B cell (primary cell): ENCODE measurements at regions not wholly inside any gene's neighbourhood (a gene's known extent, or its start where the extent isn't known, plus 50 kb on each side); places are given as distances from the start of the nearest gene placed in this dataset.

Experiments
- ATAC-seq: fragments of 200-7000 bp; cut with Tn5 transposase; one replicate; pipeline ENCODE4 v1.10.0; 2021; ENCODE audit warnings: low read depth, mild to moderate bottlenecking, moderate number of reproducible peaks, moderate library complexity
- CTCF ChIA-PET: fragments of 350-600 bp; sonication (Branson Sonifier 250); formaldehyde crosslinking; loops from one replicate; lab custom pipeline; 2021; ENCODE audit warnings: antibody characterized with exemption, inconsistent platforms; lab: Charles Lee
- POLR2A ChIA-PET: fragments of 350-600 bp; sonication (Branson Sonifier 250); formaldehyde crosslinking; loops from one replicate; lab custom pipeline; 2021; ENCODE audit warnings: antibody characterized with exemption; lab: Charles Lee
- DNase-seq: peaks from one replicate; pipeline ENCODE4 v3.0.0; 2013
- H2AFZ ChIP-seq: 2 replicates; pipeline ENCODE4 v1.6.1; 2012; ENCODE audit warnings: mild to moderate bottlenecking, low read depth, low read length; ENCODE audit not compliant: insufficient read depth, poor library complexity, severe bottlenecking
- H3K27ac ChIP-seq, 2 donors: 1 replicate in 1 of 2; 2 replicates in 1 of 2; pipeline ENCODE4 v1.5.1; 2012 to 2013; ENCODE audit warnings: low read length in 2 of 2, mild to moderate bottlenecking in 2 of 2, moderate library complexity in 1 of 2
- H3K27me3 ChIP-seq, 4 experiments: fragments of 200-600 bp in 1 of 4; sonication (generic) in 1 of 4; replicated peaks in 1 of 4; 1 replicate in 2 of 4; 2 replicates in 2 of 4; pipeline versions ENCODE4 v1.6.1 to v1.7.0; 2013 to 2016; ENCODE audit warnings: low read length in 3 of 4, mild to moderate bottlenecking in 2 of 4, mixed read lengths in 1 of 4, moderate library complexity in 1 of 4; ENCODE audit not compliant: insufficient read depth in 4 of 4, control insufficient read depth in 3 of 4; ENCODE audit errors: control extremely low read depth in 1 of 4
- H3K36me3 ChIP-seq, 2 experiments: replicated peaks in 1 of 2; 1 replicate in 1 of 2; 2 replicates in 1 of 2; pipeline versions ENCODE4 v1.6.1 to v1.7.1; 2013; ENCODE audit warnings: low read length in 1 of 2; ENCODE audit not compliant: insufficient read depth in 2 of 2, control insufficient read depth in 1 of 2; ENCODE audit errors: control extremely low read depth in 1 of 2, extremely low read depth in 1 of 2
- H3K4me1 ChIP-seq, 2 donors: fragments of 200-600 bp in 1 of 2; sonication (generic) in 1 of 2; 1 replicate in 1 of 2; 2 replicates in 1 of 2; pipeline versions ENCODE4 v1.5.1 to v1.6.1; 2013 to 2017; ENCODE audit warnings: low read length in 2 of 2; ENCODE audit not compliant: control insufficient read depth in 2 of 2, insufficient read depth in 2 of 2
- H3K4me2 ChIP-seq: replicated peaks from 2 replicates; pipeline ENCODE3; 2012; ENCODE audit warnings: mild to moderate bottlenecking, low read depth, low read length; ENCODE audit not compliant: poor library complexity, severe bottlenecking
- H3K4me3 ChIP-seq, 5 experiments: fragments of 200-600 bp in 1 of 5; sonication (generic) in 1 of 5; 1 replicate in 3 of 5; 2 replicates in 2 of 5; pipeline versions ENCODE4 v1.5.1 to v1.7.0; 2011 to 2016; ENCODE audit warnings: low read length in 4 of 5, mild to moderate bottlenecking in 4 of 5, low read depth in 2 of 5, control low read depth in 1 of 5, moderate library complexity in 1 of 5; ENCODE audit not compliant: insufficient read depth in 1 of 5; ENCODE audit errors: control extremely low read depth in 1 of 5, extremely low read depth in 1 of 5
- H3K79me2 ChIP-seq: fragments of 200-600 bp; sonication (generic); one replicate; pipeline ENCODE4 v1.6.0; 2016; ENCODE audit warnings: low read length; ENCODE audit not compliant: control insufficient read depth, insufficient read depth
- H3K9ac ChIP-seq: fragments of 200-600 bp; sonication (generic); 2 replicates; pipeline ENCODE4 v1.6.1; 2017; ENCODE audit warnings: mild to moderate bottlenecking, low read length, moderate library complexity
- H3K9me3 ChIP-seq, 3 donors: one replicate each; pipeline versions ENCODE4 v1.6.1 to v1.7.1; 2013; ENCODE audit warnings: low read length in 2 of 3; ENCODE audit not compliant: control insufficient read depth in 2 of 3, insufficient read depth in 1 of 3; ENCODE audit errors: control extremely low read depth in 1 of 3
- H4K20me1 ChIP-seq: 2 replicates; pipeline ENCODE4 v1.6.0; 2012; ENCODE audit warnings: mild to moderate bottlenecking, low read length; ENCODE audit not compliant: insufficient read depth, control insufficient read depth, poor library complexity, severe bottlenecking
- H3K27ac Mint-ChIP-seq: one replicate; pipeline ENCODE4 v1.8.0; 2021; ENCODE audit warnings: mixed read lengths
- H3K27me3 Mint-ChIP-seq: one replicate; pipeline ENCODE4 v1.8.0; 2021; ENCODE audit warnings: mixed read lengths
- H3K4me1 Mint-ChIP-seq: one replicate; pipeline ENCODE4 v1.8.0; 2021; ENCODE audit warnings: mixed read lengths
- H3K4me3 Mint-ChIP-seq: one replicate; pipeline ENCODE4 v1.8.0; 2021; ENCODE audit warnings: mixed read lengths
- H3K9me3 Mint-ChIP-seq: one replicate; pipeline ENCODE4 v1.8.0; 2022; ENCODE audit warnings: mixed read lengths; ENCODE audit not compliant: insufficient read depth
- EZH2 ChIP-seq: IDR thresholded peaks from 2 replicates; pipeline ENCODE4 v1.6.1; 2012; ENCODE audit warnings: borderline replicate concordance, low read depth, mild to moderate bottlenecking, moderate library complexity, low read length; ENCODE audit not compliant: insufficient read depth, poor library complexity, severe bottlenecking
- WGBS: methylation state at CpG from one replicate; pipeline ENCODE4 v1.1.5; 2013; ENCODE audit warnings: missing lambda C conversion rate; ENCODE audit not compliant: insufficient coverage; 5-methylcytosine and 5-hydroxymethylcytosine counted together
- intact Hi-C: fragments of 100-400 bp; cut with micrococcal nuclease; formaldehyde crosslinking; loops from one replicate; pipeline ENCODE4 v1.10.0; 2022
- TF ChIP-seq, protein P1 (sequence below): fragments of 200-600 bp; IDR thresholded peaks from one replicate; pipeline ENCODE4 v1.8.0; 2022; ENCODE audit warnings: antibody characterized with exemption, mild to moderate bottlenecking

GRCh38 chr10:84603971-84604370 is 275.6 kb downstream of the CCSER2 start:
- WGBS, result 8% methylated on average over 2 of the region's 2 CpGs
- Histone ChIP-seq H4K20me1 (no peaks in the 10 kb centered on the region), H3K9me3 (peaks cover 0 to 5% (median 0%) of the 10 kb centered on the region in 3 donors), H3K4me2 (no peak overlapping the region), H3K36me3 (no peaks in the 10 kb centered on the region), H2AFZ (no peak overlapping the region), H3K4me3 (no peak overlapping the region), H3K4me1 (no peaks in the 10 kb centered on the region), H3K79me2 (no peaks in the 10 kb centered on the region), H3K27ac (no peak overlapping the region), H3K27me3 (peaks cover 0 to 5% (median 0%) of the 10 kb centered on the region in 4 experiments), H3K9ac (no peak overlapping the region)
- ChIA-PET CTCF (no interaction called here), POLR2A (no interaction called here)
- ATAC-seq, result no peak
- Mint-ChIP-seq H3K27ac (no peak overlapping the region), H3K9me3 (no peaks in the 10 kb centered on the region), H3K4me1 (no peaks in the 10 kb centered on the region), H3K27me3 (peaks cover 15% of the 10 kb centered on the region), H3K4me3 (no peak overlapping the region)
- DNase-seq, result no peak
- intact Hi-C loops, result no loop called here
- no peak for TF ChIP-seq EZH2
- TF ChIP-seq, protein P1, sequence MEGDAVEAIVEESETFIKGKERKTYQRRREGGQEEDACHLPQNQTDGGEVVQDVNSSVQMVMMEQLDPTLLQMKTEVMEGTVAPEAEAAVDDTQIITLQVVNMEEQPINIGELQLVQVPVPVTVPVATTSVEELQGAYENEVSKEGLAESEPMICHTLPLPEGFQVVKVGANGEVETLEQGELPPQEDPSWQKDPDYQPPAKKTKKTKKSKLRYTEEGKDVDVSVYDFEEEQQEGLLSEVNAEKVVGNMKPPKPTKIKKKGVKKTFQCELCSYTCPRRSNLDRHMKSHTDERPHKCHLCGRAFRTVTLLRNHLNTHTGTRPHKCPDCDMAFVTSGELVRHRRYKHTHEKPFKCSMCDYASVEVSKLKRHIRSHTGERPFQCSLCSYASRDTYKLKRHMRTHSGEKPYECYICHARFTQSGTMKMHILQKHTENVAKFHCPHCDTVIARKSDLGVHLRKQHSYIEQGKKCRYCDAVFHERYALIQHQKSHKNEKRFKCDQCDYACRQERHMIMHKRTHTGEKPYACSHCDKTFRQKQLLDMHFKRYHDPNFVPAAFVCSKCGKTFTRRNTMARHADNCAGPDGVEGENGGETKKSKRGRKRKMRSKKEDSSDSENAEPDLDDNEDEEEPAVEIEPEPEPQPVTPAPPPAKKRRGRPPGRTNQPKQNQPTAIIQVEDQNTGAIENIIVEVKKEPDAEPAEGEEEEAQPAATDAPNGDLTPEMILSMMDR, result no peak

DNA sequence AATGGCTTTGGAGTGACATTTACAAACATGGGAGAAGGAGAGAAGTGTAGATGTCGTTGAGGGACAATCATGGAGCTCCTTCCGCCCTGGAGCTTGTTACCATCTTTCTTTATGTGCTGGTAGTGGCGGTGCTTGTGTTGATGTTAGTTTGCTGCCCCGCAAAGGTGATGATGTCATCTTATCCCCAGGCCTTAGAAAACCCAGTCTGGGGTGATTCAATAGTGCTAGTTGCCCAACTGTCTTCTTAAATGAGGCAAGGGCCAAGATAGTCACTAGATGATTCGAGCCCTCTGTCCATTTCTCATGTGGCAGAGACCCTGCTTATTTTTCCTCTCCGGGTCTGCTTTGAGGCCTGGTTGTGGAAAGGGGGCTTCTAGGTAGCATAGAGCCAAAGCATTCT is 277.4 kb downstream of the CCSER2 start:
- 92% methylated on average over 6 of the region's 6 CpGs for WGBS
- H3K4me1 Mint-ChIP-seq, result no peaks in the 10 kb centered on the region
- DNase-seq, result no peak
- ChIA-PET POLR2A (no interaction called here), CTCF (no interaction called here)
- Histone ChIP-seq H3K27ac (no peak overlapping the region), H3K4me2 (no peak overlapping the region), H3K9me3 (peaks cover 0 to 5% (median 0%) of the 10 kb centered on the region in 3 donors), H3K9ac (no peak overlapping the region), H4K20me1 (no peaks in the 10 kb centered on the region), H3K36me3 (no peaks in the 10 kb centered on the region), H3K4me1 (no peaks in the 10 kb centered on the region), H3K4me3 (no peak overlapping the region), H3K79me2 (no peaks in the 10 kb centered on the region), H3K27me3 (peaks cover 0 to 5% (median 0%) of the 10 kb centered on the region in 4 experiments), H2AFZ (no peak overlapping the region)
- TF ChIP-seq, protein P1, result no peak
- TF ChIP-seq EZH2, result no peak
- H3K9me3 Mint-ChIP-seq, result no peaks in the 10 kb centered on the region
- ATAC-seq, result no peak
- H3K4me3 Mint-ChIP-seq, result no peak overlapping the region
- intact Hi-C loops, result no loop called here
- H3K27ac Mint-ChIP-seq, result no peak overlapping the region
- H3K27me3 Mint-ChIP-seq, result peaks cover 21% of the 10 kb centered on the region
